ENCODE measurements at regions not wholly inside any gene's neighbourhood (a gene's known extent, or its start where the extent isn't known, plus 50 kb on each side); places are given as distances from the start of the nearest gene placed in this dataset.

- no peak for TF ChIP-seq CTCF (IDR thresholded peaks at IDR 0.05)
- TF ChIP-seq POLR2A (IDR thresholded peaks at IDR 0.05): no peak
These were observed 540.9 kb downstream of the EPM2A start for GRCh38 chr6:145194389-145194788.
